ENCODE measurements at regions not wholly inside any gene's neighbourhood (a gene's known extent, or its start where the extent isn't known, plus 50 kb on each side); places are given as distances from the start of the nearest gene placed in this dataset.

- H3K79me2 ChIP-seq (ENCODE audit: insufficient read depth, low read length) = no peaks in the 10 kb centered on the region
- H3K9me3 ChIP-seq (ENCODE audit: insufficient read depth, low read depth, low read length) = peaks cover 3% of the 10 kb centered on the region; the same call in 1 of the 2 replicates
- no peaks in the 10 kb centered on the region for H3F3A ChIP-seq (ENCODE audit: low read depth)
- no peak for TF ChIP-seq EZH2phosphoT487 (IDR thresholded peaks at IDR 0.05; ENCODE audit: borderline replicate concordance)
- TF ChIP-seq CTCF (conservative IDR thresholded peaks at IDR 0.05; ENCODE audit: low read length) = no peak
- no peak overlapping the region for H3K4me2 ChIP-seq (ENCODE audit: low read depth, low read length, poor library complexity, severe bottlenecking)
- H2AFZ ChIP-seq (ENCODE audit: low read length) = no peak overlapping the region
- H3K27me3 ChIP-seq (ENCODE audit: insufficient read depth, low read length, poor library complexity, severe bottlenecking) = no peaks in the 10 kb centered on the region
- H3K4me3 ChIP-seq (ENCODE audit: low read length, poor library complexity, severe bottlenecking) = no peak overlapping the region
- H3K9ac ChIP-seq (ENCODE audit: low read depth, low read length, poor library complexity, severe bottlenecking) = no peak overlapping the region
- H3K9me2 ChIP-seq (replicated peaks; ENCODE audit: low read depth, low read length) = no peaks in the 10 kb centered on the region
- H3K4me1 ChIP-seq (ENCODE audit: insufficient read depth, low read length, poor library complexity, severe bottlenecking) = peaks cover 23% of the 10 kb centered on the region
- H4K20me1 ChIP-seq (ENCODE audit: insufficient read depth, low read length, poor library complexity, severe bottlenecking) = no peaks in the 10 kb centered on the region
- H3K36me3 ChIP-seq (ENCODE audit: insufficient read depth, low read length) = no peaks in the 10 kb centered on the region
These were observed 164.7 kb downstream of the TMEM167A start for GRCh38 chr5:82912462-82912861.

- no peaks in the 10 kb centered on the region for H3F3A ChIP-seq (ENCODE audit: low read depth)
- no peaks in the 10 kb centered on the region for H3K27me3 ChIP-seq (ENCODE audit: insufficient read depth, low read length, poor library complexity, severe bottlenecking)
- H3K79me2 ChIP-seq (ENCODE audit: insufficient read depth, low read length) = no peaks in the 10 kb centered on the region
- no peaks in the 10 kb centered on the region for H4K20me1 ChIP-seq (ENCODE audit: insufficient read depth, low read length, poor library complexity, severe bottlenecking)
- no peak overlapping the region for H2AFZ ChIP-seq (ENCODE audit: low read length)
- no peak for TF ChIP-seq EZH2phosphoT487 (IDR thresholded peaks at IDR 0.05; ENCODE audit: borderline replicate concordance)
- no peak for TF ChIP-seq CTCF (conservative IDR thresholded peaks at IDR 0.05; ENCODE audit: low read length)
- no peaks in the 10 kb centered on the region for H3K9me2 ChIP-seq (replicated peaks; ENCODE audit: low read depth, low read length)
- peaks cover 23% of the 10 kb centered on the region for H3K4me1 ChIP-seq (ENCODE audit: insufficient read depth, low read length, poor library complexity, severe bottlenecking)
- no peak overlapping the region for H3K9ac ChIP-seq (ENCODE audit: low read depth, low read length, poor library complexity, severe bottlenecking)
- peaks cover 3% of the 10 kb centered on the region; the same call in 1 of the 2 replicates for H3K9me3 ChIP-seq (ENCODE audit: insufficient read depth, low read depth, low read length)
- H3K4me3 ChIP-seq (ENCODE audit: low read length, poor library complexity, severe bottlenecking) = no peak overlapping the region
- no peak overlapping the region for H3K4me2 ChIP-seq (ENCODE audit: low read depth, low read length, poor library complexity, severe bottlenecking)
- H3K36me3 ChIP-seq (ENCODE audit: insufficient read depth, low read length) = no peaks in the 10 kb centered on the region
These were observed 165.3 kb downstream of the TMEM167A start for GRCh38 chr5:82911910-82912309.

DNA sequence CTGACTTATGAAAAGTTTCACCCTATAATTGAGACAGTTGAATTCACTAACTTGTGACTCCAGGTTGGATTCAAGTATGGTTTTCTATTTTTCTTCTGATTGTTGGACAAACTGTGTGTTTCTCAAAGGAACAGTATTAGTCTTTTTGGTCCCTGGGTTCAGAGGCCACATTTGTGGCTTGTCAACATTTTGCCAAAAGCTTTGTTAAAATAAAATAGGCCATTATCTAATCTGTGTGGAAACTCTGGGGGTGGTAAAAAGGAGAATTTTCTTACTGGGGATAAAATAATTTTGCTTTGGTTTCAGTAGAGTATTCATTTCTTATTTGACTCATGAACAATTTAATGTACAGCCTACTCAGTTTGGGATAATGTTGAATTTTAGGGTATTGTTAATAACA, 166.3 kb downstream of the TMEM167A start:
- TF ChIP-seq CTCF (conservative IDR thresholded peaks at IDR 0.05; ENCODE audit: low read length) (no peak), EZH2phosphoT487 (IDR thresholded peaks at IDR 0.05; ENCODE audit: borderline replicate concordance) (no peak)
- Histone ChIP-seq H4K20me1 (ENCODE audit: insufficient read depth, low read length, poor library complexity, severe bottlenecking) (no peaks in the 10 kb centered on the region), H3K4me2 (ENCODE audit: low read depth, low read length, poor library complexity, severe bottlenecking) (no peak overlapping the region), H3K79me2 (ENCODE audit: insufficient read depth, low read length) (no peaks in the 10 kb centered on the region), H3K4me1 (ENCODE audit: insufficient read depth, low read length, poor library complexity, severe bottlenecking) (peaks cover 29% of the 10 kb centered on the region), H3K9me2 (replicated peaks; ENCODE audit: low read depth, low read length) (no peaks in the 10 kb centered on the region), H3K36me3 (ENCODE audit: insufficient read depth, low read length) (no peaks in the 10 kb centered on the region), H3K27me3 (ENCODE audit: insufficient read depth, low read length, poor library complexity, severe bottlenecking) (no peaks in the 10 kb centered on the region), H3F3A (ENCODE audit: low read depth) (no peaks in the 10 kb centered on the region), H3K9ac (ENCODE audit: low read depth, low read length, poor library complexity, severe bottlenecking) (no peak overlapping the region), H3K4me3 (ENCODE audit: low read length, poor library complexity, severe bottlenecking) (no peak overlapping the region), H2AFZ (ENCODE audit: low read length) (no peak overlapping the region), H3K9me3 (ENCODE audit: insufficient read depth, low read depth, low read length) (peaks cover 3% of the 10 kb centered on the region; the same call in 1 of the 2 replicates)

All from Loucy (cell line).